Kidney (tissue), 13 donors: ENCODE measurements at regions not wholly inside any gene's neighbourhood (a gene's known extent, or its start where the extent isn't known, plus 50 kb on each side); places are given as distances from the start of the nearest gene placed in this dataset.

Experiments used
- DNase-seq, 5 donors: peaks; one replicate each; pipeline ENCODE4 v3.0.0-alpha.2; 2013 to 2020
- FAIRE-seq: peaks from 2 replicates; lab custom pipeline; 2012; peaks lifted over from hg19 to GRCh38; lab: Jason Lieb, UNC
- H3K27ac ChIP-seq, 2 donors: one replicate each; pipeline ENCODE4 v1.7.0; 2013; ENCODE audit warnings: low read depth in 2 of 2, low read length in 2 of 2, inconsistent platforms in 1 of 2
- H3K27me3 ChIP-seq: one replicate; pipeline ENCODE4 v1.7.1; 2013; ENCODE audit warnings: low read length, inconsistent platforms; ENCODE audit not compliant: control insufficient read depth, insufficient read depth
- H3K36me3 ChIP-seq, 3 donors: one replicate each; pipeline versions ENCODE4 v1.7.0 to v1.7.1; 2013; ENCODE audit warnings: low read length in 3 of 3, control low read depth in 1 of 3, inconsistent platforms in 1 of 3; ENCODE audit not compliant: insufficient read depth in 3 of 3, control insufficient read depth in 2 of 3
- H3K4me1 ChIP-seq, 3 donors: one replicate each; pipeline versions ENCODE4 v1.7.0 to v1.7.1; 2013; ENCODE audit warnings: low read length in 3 of 3, inconsistent platforms in 1 of 3, low read depth in 1 of 3; ENCODE audit not compliant: control insufficient read depth in 2 of 3, insufficient read depth in 2 of 3
- H3K4me3 ChIP-seq, 3 donors: one replicate each; pipeline versions ENCODE4 v1.7.0 to v1.8.1; 2013; ENCODE audit warnings: low read length in 3 of 3, control low read depth in 1 of 3, inconsistent platforms in 1 of 3
- H3K9ac ChIP-seq, 3 donors: one replicate each; pipeline versions ENCODE4 v1.7.0 to v1.7.1; 2013; ENCODE audit warnings: low read length in 3 of 3, control low read depth in 1 of 3, inconsistent platforms in 1 of 3
- H3K9me3 ChIP-seq, 3 donors: one replicate each; pipeline versions ENCODE4 v1.7.0 to v1.7.1; 2013; ENCODE audit warnings: low read length in 3 of 3, control low read depth in 1 of 3, inconsistent platforms in 1 of 3; ENCODE audit not compliant: control insufficient read depth in 2 of 3, insufficient read depth in 1 of 3
- CTCF ChIP-seq: IDR thresholded peaks from 3 replicates; pipeline ENCODE4 v1.5.1; 2012; ENCODE audit warnings: mild to moderate bottlenecking, moderate library complexity, borderline replicate concordance; ENCODE audit not compliant: insufficient read depth; ENCODE audit errors: extremely low read depth
- intact Hi-C: fragments of 100-400 bp; cut with DNase I; formaldehyde crosslinking; loops from one replicate; pipeline ENCODE4 v1.11.1; 2022
- donor health status: control.
- donor health status: control.
- donor health status: control.
- donor health status: control.
- donor health status: control.
- donor health status: DM: yes; HTN: yes; CAD: no.
- donor health status: Normal renal cell carcinoma (clear cell type).

- peaks cover 0 to 6% (median 0%) of the 10 kb centered on the region in 3 donors for H3K9me3 ChIP-seq
- H3K4me3 ChIP-seq = no peak overlapping the region
- H3K27me3 ChIP-seq = no peaks in the 10 kb centered on the region
- H3K36me3 ChIP-seq = no peaks in the 10 kb centered on the region
- H3K9ac ChIP-seq = no peak overlapping the region
- intact Hi-C loops = no loop called here
- TF ChIP-seq CTCF = no peak
- no peak overlapping the region for H3K27ac ChIP-seq
- FAIRE-seq = no peak
- DNase-seq = no peak
- H3K4me1 ChIP-seq = no peaks in the 10 kb centered on the region
Measured at GRCh38 chr3:71994906-71995305, 210.0 kb upstream of the PROK2 start.

GRCh38 chr3:71994203-71994602 is 209.3 kb upstream of the PROK2 start:
- TF ChIP-seq CTCF = no peak
- Histone ChIP-seq H3K27ac (no peak overlapping the region), H3K4me1 (no peaks in the 10 kb centered on the region), H3K9ac (no peak overlapping the region), H3K4me3 (no peak overlapping the region), H3K27me3 (no peaks in the 10 kb centered on the region), H3K9me3 (peaks cover 0 to 6% (median 0%) of the 10 kb centered on the region in 3 donors), H3K36me3 (no peaks in the 10 kb centered on the region)
- DNase-seq = no peak
- FAIRE-seq = no peak
- intact Hi-C loops = no loop called here

GRCh38 chr3:71991681-71992080 is 206.7 kb upstream of the PROK2 start:
- TF ChIP-seq CTCF = no peak
- peaks cover 0 to 6% (median 0%) of the 10 kb centered on the region in 3 donors for H3K9me3 ChIP-seq
- no peak overlapping the region for H3K9ac ChIP-seq
- H3K27me3 ChIP-seq = no peaks in the 10 kb centered on the region
- intact Hi-C loops = no loop called here
- no peak overlapping the region for H3K4me3 ChIP-seq
- no peaks in the 10 kb centered on the region for H3K4me1 ChIP-seq
- FAIRE-seq (no peak), DNase-seq (no peak)
- H3K36me3 ChIP-seq = no peaks in the 10 kb centered on the region
- H3K27ac ChIP-seq = no peak overlapping the region

GRCh38 chr3:71991046-71991445 is 206.1 kb upstream of the PROK2 start:
- peaks cover 0 to 6% (median 0%) of the 10 kb centered on the region in 3 donors for H3K9me3 ChIP-seq
- no peaks in the 10 kb centered on the region for H3K27me3 ChIP-seq
- no peak for FAIRE-seq
- no peak overlapping the region for H3K9ac ChIP-seq
- DNase-seq = no peak
- intact Hi-C loops = no loop called here
- no peak for TF ChIP-seq CTCF
- H3K27ac ChIP-seq = no peak overlapping the region
- no peaks in the 10 kb centered on the region for H3K4me1 ChIP-seq
- no peak overlapping the region for H3K4me3 ChIP-seq
- no peaks in the 10 kb centered on the region for H3K36me3 ChIP-seq
